Liver (tissue), 8 donors: ENCODE measurements at regions not wholly inside any gene's neighbourhood (a gene's known extent, or its start where the extent isn't known, plus 50 kb on each side); places are given as distances from the start of the nearest gene placed in this dataset.

Source experiments
- DNase-seq: peaks from one replicate; pipeline ENCODE4 v3.0.0-alpha.2; 2017; ENCODE audit warnings: low spot score
- H3K27ac ChIP-seq, 2 donors: one replicate each; pipeline ENCODE4 v1.7.0; 2013; ENCODE audit warnings: inconsistent platforms in 2 of 2, low read length in 2 of 2, control low read depth in 1 of 2, low read depth in 1 of 2, mild to moderate bottlenecking in 1 of 2
- H3K27me3 ChIP-seq, 4 donors: one replicate each; pipeline versions ENCODE4 v1.6.1 to v1.7.0; 2013; ENCODE audit warnings: low read length in 3 of 4, inconsistent platforms in 1 of 4, mild to moderate bottlenecking in 1 of 4, moderate library complexity in 1 of 4; ENCODE audit not compliant: control insufficient read depth in 4 of 4, insufficient read depth in 4 of 4
- H3K36me3 ChIP-seq, 4 donors: one replicate each; pipeline versions ENCODE4 v1.6.1 to v1.7.0; 2013; ENCODE audit warnings: low read length in 3 of 4, mild to moderate bottlenecking in 3 of 4, low read depth in 1 of 4, moderate library complexity in 1 of 4; ENCODE audit not compliant: control insufficient read depth in 4 of 4, insufficient read depth in 3 of 4
- H3K4me1 ChIP-seq, 4 donors: one replicate each; pipeline versions ENCODE4 v1.6.1 to v1.7.0; 2013; ENCODE audit warnings: low read length in 3 of 4, mild to moderate bottlenecking in 3 of 4, moderate library complexity in 1 of 4; ENCODE audit not compliant: control insufficient read depth in 4 of 4, insufficient read depth in 4 of 4
- H3K4me3 ChIP-seq, 3 donors: one replicate each; pipeline versions ENCODE4 v1.6.1 to v1.7.0; 2013; ENCODE audit warnings: low read length in 3 of 3, control low read depth in 1 of 3, low read depth in 1 of 3, mild to moderate bottlenecking in 1 of 3
- H3K9ac ChIP-seq, 2 donors: one replicate each; pipeline ENCODE4 v1.7.0; 2013; ENCODE audit warnings: low read length in 2 of 2, mild to moderate bottlenecking in 2 of 2, moderate library complexity in 2 of 2, control low read depth in 1 of 2, low read depth in 1 of 2
- H3K9me3 ChIP-seq, 4 donors: one replicate each; pipeline versions ENCODE4 v1.6.1 to v1.7.0; 2013; ENCODE audit warnings: low read length in 3 of 4; ENCODE audit not compliant: control insufficient read depth in 4 of 4
- ATF3 ChIP-seq: IDR thresholded peaks from 2 replicates; pipeline ENCODE4 v1.6.1; 2016; ENCODE audit warnings: antibody characterized with exemption
- CTCF ChIP-seq: fragments of 150-350 bp; IDR thresholded peaks from 2 replicates; pipeline ENCODE4 v1.5.1; 2017; ENCODE audit warnings: improper control_type of control experiment, low read depth, low read length; ENCODE audit not compliant: missing input control
- EGR1 ChIP-seq, 2 donors: IDR thresholded peaks; 2 replicates each; pipeline ENCODE4 v1.6.1; 2016 to 2018; ENCODE audit warnings: antibody characterized with exemption in 2 of 2, low read depth in 2 of 2
- FOXA1 ChIP-seq: IDR thresholded peaks from 2 replicates; pipeline ENCODE4 v1.6.1; 2016; ENCODE audit warnings: antibody characterized with exemption
- FOXA2 ChIP-seq: IDR thresholded peaks from 2 replicates; pipeline ENCODE4 v1.6.1; 2016; ENCODE audit warnings: antibody characterized with exemption
- GABPA ChIP-seq, 2 donors: IDR thresholded peaks in 1 of 2; conservative IDR thresholded peaks in 1 of 2; 2 replicates each; pipeline ENCODE4 v1.6.1; 2016; ENCODE audit warnings: antibody characterized with exemption in 2 of 2, mild to moderate bottlenecking in 1 of 2, moderate library complexity in 1 of 2
- HNF4A ChIP-seq, 2 donors: conservative IDR thresholded peaks; 2 replicates each; pipeline ENCODE4 v1.6.1; 2016; ENCODE audit warnings: antibody characterized with exemption in 2 of 2, mild to moderate bottlenecking in 2 of 2
- HNF4G ChIP-seq: IDR thresholded peaks from 2 replicates; pipeline ENCODE4 v1.6.1; 2016; ENCODE audit warnings: antibody characterized with exemption
- JUND ChIP-seq, 2 donors: IDR thresholded peaks; 2 replicates each; pipeline ENCODE4 v1.6.1; 2016; ENCODE audit warnings: antibody characterized with exemption in 2 of 2
- MAX ChIP-seq: IDR thresholded peaks from 2 replicates; pipeline ENCODE4 v1.6.1; 2016; ENCODE audit warnings: antibody characterized with exemption
- NR2F2 ChIP-seq: IDR thresholded peaks from 2 replicates; pipeline ENCODE4 v1.6.1; 2016; ENCODE audit warnings: antibody characterized with exemption
- RAD21 ChIP-seq, 2 donors: IDR thresholded peaks; 2 replicates each; pipeline ENCODE4 v1.6.1; 2016; ENCODE audit warnings: antibody characterized with exemption in 2 of 2, mild to moderate bottlenecking in 2 of 2
- REST ChIP-seq: IDR thresholded peaks from 2 replicates; pipeline ENCODE4 v1.6.1; 2016; ENCODE audit warnings: antibody characterized with exemption, mild to moderate bottlenecking
- RXRA ChIP-seq, 2 donors: IDR thresholded peaks; 2 replicates each; pipeline ENCODE4 v1.6.1; 2017 to 2018; ENCODE audit warnings: antibody characterized with exemption in 2 of 2, mild to moderate bottlenecking in 1 of 2
- SP1 ChIP-seq: IDR thresholded peaks from 2 replicates; pipeline ENCODE4 v1.6.1; 2018; ENCODE audit warnings: antibody characterized with exemption, mild to moderate bottlenecking
- TAF1 ChIP-seq: conservative IDR thresholded peaks from 2 replicates; pipeline ENCODE4 v1.6.1; 2016; ENCODE audit warnings: antibody characterized with exemption, mild to moderate bottlenecking
- YY1 ChIP-seq: IDR thresholded peaks from 2 replicates; pipeline ENCODE4 v1.6.1; 2016; ENCODE audit warnings: antibody characterized with exemption, mild to moderate bottlenecking
- ZBTB33 ChIP-seq: IDR thresholded peaks from 2 replicates; pipeline ENCODE4 v1.6.1; 2016; ENCODE audit warnings: antibody characterized with exemption
- WGBS: extraction: QIAGEN DNeasy Blood & Tissue Kit; methylation state at CpG from one replicate; pipeline ENCODE4 v1.1.7; 2013; 5-methylcytosine and 5-hydroxymethylcytosine counted together
- donor health status: healthy.
- donor health status: healthy.
- donor health status: healthy.
- donor health status: healthy.
- donor health status: healthy.

GRCh38 chr13:84980571-84980970 is 818.6 kb downstream of the SLITRK6 start:
- no peak overlapping the region for H3K9ac ChIP-seq
- H3K27me3 ChIP-seq = no peaks in the 10 kb centered on the region
- H3K4me3 ChIP-seq = no peak overlapping the region
- no peak for TF ChIP-seq FOXA2
- no peak for TF ChIP-seq CTCF
- TF ChIP-seq YY1 = no peak
- no peak for TF ChIP-seq RXRA (IDR thresholded peaks at IDR 0.05)
- no peak for TF ChIP-seq FOXA1
- no peak for TF ChIP-seq ZBTB33
- no peak for TF ChIP-seq ATF3
- no peak for TF ChIP-seq NR2F2
- no peak for TF ChIP-seq MAX
- no peak for TF ChIP-seq JUND (IDR thresholded peaks at IDR 0.05)
- TF ChIP-seq HNF4A (conservative IDR thresholded peaks at IDR 0.05) = no peak
- no peak for TF ChIP-seq GABPA (IDR thresholded peaks at IDR 0.05 in 1 of 2, conservative IDR thresholded peaks at IDR 0.05 in 1 of 2)
- TF ChIP-seq REST = no peak
- no peaks in the 10 kb centered on the region for H3K9me3 ChIP-seq
- no peak overlapping the region for H3K27ac ChIP-seq
- 57% methylated on average over 2 of the region's 2 CpGs for WGBS
- DNase-seq = no peak
- no peaks in the 10 kb centered on the region for H3K36me3 ChIP-seq
- H3K4me1 ChIP-seq = no peaks in the 10 kb centered on the region

- no peak overlapping the region for H3K9ac ChIP-seq
- H3K27me3 ChIP-seq = peaks cover 0 to 2% (median 0%) of the 10 kb centered on the region in 4 donors
- H3K4me1 ChIP-seq = no peaks in the 10 kb centered on the region
- no peaks in the 10 kb centered on the region for H3K36me3 ChIP-seq
- no peaks in the 10 kb centered on the region for H3K9me3 ChIP-seq
- no peak overlapping the region for H3K4me3 ChIP-seq
- no peak overlapping the region for H3K27ac ChIP-seq
- DNase-seq = no peak
- TF ChIP-seq ZBTB33 = no peak
- TF ChIP-seq RXRA (IDR thresholded peaks at IDR 0.05) = no peak
- TF ChIP-seq HNF4A (conservative IDR thresholded peaks at IDR 0.05) = no peak
- TF ChIP-seq ATF3 = no peak
- TF ChIP-seq FOXA1 = no peak
- TF ChIP-seq TAF1 = no peak
- TF ChIP-seq EGR1 (IDR thresholded peaks at IDR 0.05; ENCODE audit: low read depth in 2 of 2) = no peak
- TF ChIP-seq JUND (IDR thresholded peaks at IDR 0.05) = no peak
- no peak for TF ChIP-seq NR2F2
- no peak for TF ChIP-seq MAX
- no peak for TF ChIP-seq YY1
- TF ChIP-seq CTCF = no peak
- no peak for TF ChIP-seq HNF4G
- TF ChIP-seq SP1 = no peak
- TF ChIP-seq GABPA (IDR thresholded peaks at IDR 0.05 in 1 of 2, conservative IDR thresholded peaks at IDR 0.05 in 1 of 2) = no peak
- no peak for TF ChIP-seq FOXA2
- no peak for TF ChIP-seq RAD21 (IDR thresholded peaks at IDR 0.05)
Measured at GRCh38 chr13:84978851-84979250, 820.4 kb downstream of the SLITRK6 start.
